HK-2 (cell line): ENCODE measurements at regions not wholly inside any gene's neighbourhood (a gene's known extent, or its start where the extent isn't known, plus 50 kb on each side); places are given as distances from the start of the nearest gene placed in this dataset.
"Not testable (repeated sequence)": the region's sequence is repeated elsewhere in the genome, so short reads cannot be mapped to it uniquely, and the experiment has no call there.

Experiments used
- DNase-seq: peaks from one replicate; pipeline ENCODE4 v3.0.0-alpha.2; 2018; ENCODE audit not compliant: unreplicated experiment

- no peak for DNase-seq
Observed at GRCh38 chr5:131107128-131107527, 57.9 kb downstream of the HINT1 start.

GRCh38 chr5:131104169-131104808 lies 60.8 kb downstream of the HINT1 start:
- DNase-seq = no peak

- DNase-seq = no peak
Observed at GRCh38 chr5:131096774-131097710, 68.0 kb downstream of the HINT1 start.

- not testable (repeated sequence) for DNase-seq
Observed at GRCh38 chr5:131095561-131095960, 69.5 kb downstream of the HINT1 start.

- no peak for DNase-seq
Observed at GRCh38 chr5:131084436-131084835, 80.6 kb downstream of the HINT1 start.

GRCh38 chr5:131081913-131082488 lies 83.1 kb downstream of the HINT1 start:
- DNase-seq = no peak

- DNase-seq = no peak
Observed at GRCh38 chr5:131081374-131081773, 83.7 kb downstream of the HINT1 start.

- no peak for DNase-seq
Observed at GRCh38 chr5:131079232-131079631, 85.8 kb downstream of the HINT1 start.

- DNase-seq = no peak
Observed at GRCh38 chr5:131068893-131069643, 96.0 kb downstream of the HINT1 start.

- DNase-seq = no peak
Observed at GRCh38 chr5:131068076-131068475, 97.0 kb downstream of the HINT1 start.

GRCh38 chr5:131067636-131068035 lies 97.4 kb downstream of the HINT1 start:
- DNase-seq = no peak

- DNase-seq = no peak
Observed at GRCh38 chr5:131064669-131065371, 100.2 kb downstream of the HINT1 start.

- no peak for DNase-seq
Observed at GRCh38 chr5:131042021-131042789, 122.9 kb downstream of the HINT1 start.

- no peak for DNase-seq
Observed at GRCh38 chr5:131023498-131023865, 141.6 kb downstream of the HINT1 start.

- no peak for DNase-seq
Observed at GRCh38 chr5:131022811-131023497, 142.1 kb downstream of the HINT1 start.

GRCh38 chr5:131021646-131022045 lies 143.4 kb downstream of the HINT1 start:
- DNase-seq = no peak

- no peak for DNase-seq
Observed at GRCh38 chr5:131019601-131020315, 145.3 kb downstream of the HINT1 start.

GRCh38 chr5:131019111-131019510 lies 145.9 kb downstream of the HINT1 start:
- no peak for DNase-seq

GRCh38 chr5:131008329-131008728 lies 156.7 kb downstream of the HINT1 start:
- DNase-seq = no peak
